BLaER1 (cell line): ENCODE measurements at regions not wholly inside any gene's neighbourhood (a gene's known extent, or its start where the extent isn't known, plus 50 kb on each side); places are given as distances from the start of the nearest gene placed in this dataset.
"Not testable (repeated sequence)": the region's sequence is repeated elsewhere in the genome, so short reads cannot be mapped to it uniquely, and the experiment has no call there.

ENCODE experiments used
- H3K27ac ChIP-seq: shearing (Covaris generic); formaldehyde crosslinking; 2 replicates; pipeline ENCODE4 v1.8.1; 2022
- H3K27me3 ChIP-seq: shearing (Covaris generic); formaldehyde crosslinking; 2 replicates; pipeline ENCODE4 v1.8.1; 2022
- H3K36me3 ChIP-seq: shearing (Covaris generic); formaldehyde crosslinking; 2 replicates; pipeline ENCODE4 v1.8.1; 2022
- H3K4me1 ChIP-seq: shearing (Covaris generic); formaldehyde crosslinking; 2 replicates; pipeline ENCODE4 v1.8.1; 2022
- H3K4me2 ChIP-seq: shearing (Covaris generic); formaldehyde crosslinking; 2 replicates; pipeline ENCODE4 v1.8.1; 2022
- H3K4me3 ChIP-seq: shearing (Covaris generic); formaldehyde crosslinking; 2 replicates; pipeline ENCODE4 v1.8.1; 2022
- H3K9ac ChIP-seq: shearing (Covaris generic); formaldehyde crosslinking; 2 replicates; pipeline ENCODE4 v1.8.1; 2022
- H3K9me3 ChIP-seq: shearing (Covaris generic); formaldehyde crosslinking; 2 replicates; pipeline ENCODE4 v1.8.1; 2022
- H4K20me1 ChIP-seq: shearing (Covaris generic); formaldehyde crosslinking; 2 replicates; pipeline ENCODE4 v1.8.1; 2022
- Cebpa-rat ChIP-seq: shearing (Covaris generic); IDR thresholded peaks from 2 replicates; pipeline ENCODE4 v1.8.1; 2022

DNA sequence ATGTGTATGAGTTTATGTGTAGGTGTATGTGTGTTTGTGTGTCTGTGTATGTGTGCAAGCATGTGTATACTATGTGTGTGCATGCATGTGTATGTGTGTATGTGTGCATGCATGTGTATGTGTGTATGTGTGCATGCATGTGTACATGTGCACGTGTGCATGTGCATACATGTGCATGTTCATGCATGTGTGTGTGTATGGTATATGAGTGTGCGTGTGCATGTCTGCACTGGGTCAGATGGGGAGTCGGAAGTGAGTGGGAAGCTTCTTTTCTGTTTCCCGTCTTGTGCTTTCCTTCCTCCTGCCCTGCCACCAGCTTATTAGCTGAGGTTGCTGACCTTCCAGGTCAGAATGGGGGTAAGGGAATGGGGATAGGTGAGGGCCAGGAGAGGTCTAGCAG lies 174.7 kb downstream of the MAP2K4 start:
- no peak overlapping the region for H3K4me3 ChIP-seq
- H3K27me3 ChIP-seq: no peaks in the 10 kb centered on the region
- no peak for TF ChIP-seq Cebpa-rat
- H3K36me3 ChIP-seq: no peaks in the 10 kb centered on the region
- no peak overlapping the region for H3K4me2 ChIP-seq
- no peaks in the 10 kb centered on the region for H3K9me3 ChIP-seq
- H3K9ac ChIP-seq: no peak overlapping the region
- no peaks in the 10 kb centered on the region for H3K4me1 ChIP-seq
- H3K27ac ChIP-seq: no peak overlapping the region
- no peaks in the 10 kb centered on the region for H4K20me1 ChIP-seq

DNA sequence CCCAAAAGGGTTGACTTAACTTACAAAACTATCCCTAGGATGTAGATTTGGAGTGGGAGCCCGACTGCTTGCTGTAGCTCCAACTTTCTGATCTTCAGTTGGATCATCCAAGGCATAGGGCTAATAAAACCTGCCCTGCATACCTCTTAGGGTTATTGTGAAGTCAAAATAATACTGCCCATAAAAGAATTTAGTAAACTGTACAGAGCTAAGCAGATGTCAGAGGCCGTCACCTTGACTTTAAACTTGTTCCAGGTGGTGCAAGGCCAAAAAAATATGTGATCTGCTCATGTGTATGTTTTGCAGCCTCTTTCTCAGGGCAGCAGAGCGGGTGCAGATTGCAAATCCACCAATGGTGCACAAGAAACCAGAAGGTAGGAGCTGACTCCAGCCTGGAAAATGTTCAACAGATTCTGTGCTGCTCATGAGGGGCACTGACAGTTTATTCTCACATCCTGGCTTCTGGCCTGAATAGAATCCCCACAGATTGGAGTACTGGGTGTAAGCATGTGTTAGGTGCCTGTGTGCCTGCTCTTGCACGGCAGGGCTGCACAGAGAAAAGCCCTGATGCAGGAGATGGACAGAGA lies 180.7 kb downstream of the MAP2K4 start:
- TF ChIP-seq Cebpa-rat: no peak
- Histone ChIP-seq H3K36me3 (no peaks in the 10 kb centered on the region), H3K27me3 (no peaks in the 10 kb centered on the region), H3K9ac (no peak overlapping the region), H3K9me3 (no peaks in the 10 kb centered on the region; the same call in 1 of the 2 replicates), H3K4me3 (no peak overlapping the region), H3K4me1 (no peaks in the 10 kb centered on the region), H3K27ac (no peak overlapping the region), H3K4me2 (no peak overlapping the region), H4K20me1 (no peaks in the 10 kb centered on the region)

DNA sequence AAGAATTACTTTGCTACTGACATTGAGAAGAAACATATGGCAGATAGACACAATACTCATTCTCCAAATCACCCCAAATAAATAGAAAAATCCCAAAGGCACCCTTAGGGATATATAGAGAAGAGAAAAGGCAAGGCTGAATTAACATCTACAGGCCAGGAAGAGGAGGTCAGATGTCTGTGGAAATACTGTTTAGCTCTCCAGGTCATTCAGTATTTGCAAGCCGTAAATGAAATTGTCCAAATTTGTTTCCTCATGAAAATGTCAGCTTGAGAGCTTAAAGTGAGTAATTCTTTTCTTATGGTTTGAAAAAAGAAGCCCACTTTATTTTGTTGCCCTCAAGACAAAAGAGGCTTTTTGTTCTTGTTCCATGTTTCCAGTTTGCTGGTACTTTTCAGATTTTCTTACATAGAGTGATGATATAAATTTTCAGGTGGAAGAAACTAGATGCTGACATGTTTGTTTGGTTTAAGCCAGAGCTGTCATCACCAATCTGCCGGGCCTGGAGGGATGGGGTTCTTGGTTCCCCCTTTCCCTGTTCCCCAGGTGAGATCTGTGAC lies 189.0 kb downstream of the MAP2K4 start:
- TF ChIP-seq Cebpa-rat: no peak
- Histone ChIP-seq H3K27me3 (no peaks in the 10 kb centered on the region), H3K4me1 (no peaks in the 10 kb centered on the region), H3K36me3 (no peaks in the 10 kb centered on the region), H4K20me1 (no peaks in the 10 kb centered on the region), H3K9me3 (no peaks in the 10 kb centered on the region), H3K9ac (no peak overlapping the region), H3K4me2 (no peak overlapping the region), H3K27ac (no peak overlapping the region), H3K4me3 (no peak overlapping the region)

DNA sequence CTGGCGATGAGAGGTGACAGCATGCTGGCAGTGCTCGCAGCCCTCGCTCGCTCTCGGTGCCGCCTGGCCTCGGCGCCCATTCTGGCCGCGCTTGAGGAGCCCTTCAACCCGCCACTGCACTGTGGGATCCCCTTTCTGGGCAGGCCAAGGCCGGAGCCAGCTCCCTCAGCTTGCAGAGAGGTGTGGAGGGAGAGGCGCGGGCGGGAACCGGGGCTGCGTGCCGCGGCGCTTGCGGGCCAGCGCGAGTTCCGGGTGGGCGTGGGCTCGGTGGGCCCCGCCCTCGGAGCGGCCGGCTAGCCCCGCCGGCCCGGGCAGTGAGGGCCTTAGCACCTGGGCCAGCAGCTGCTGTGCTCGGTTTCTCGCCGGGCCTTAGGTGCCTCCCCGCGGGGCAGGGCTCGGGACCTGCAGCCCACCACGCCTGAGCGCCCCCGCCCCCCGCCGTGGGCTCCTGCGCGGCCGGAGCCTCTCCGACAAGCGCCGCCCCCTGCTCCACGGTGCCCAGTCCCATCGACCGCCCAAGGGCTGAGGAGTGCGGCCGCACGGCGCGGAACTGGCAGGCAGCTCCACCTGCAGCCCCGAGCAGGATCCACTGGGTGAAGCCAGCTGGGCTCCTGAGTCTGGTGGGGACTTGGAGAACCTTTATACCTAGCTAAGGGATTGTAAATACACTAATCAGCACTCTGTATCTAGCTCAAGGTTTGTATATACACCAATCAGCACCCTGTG lies 200.2 kb downstream of the MAP2K4 start:
- peaks cover 20% of the 10 kb centered on the region for H3K9me3 ChIP-seq
- H4K20me1 ChIP-seq, H3K4me3 ChIP-seq, H3K27ac ChIP-seq, H3K9ac ChIP-seq, H3K27me3 ChIP-seq, H3K36me3 ChIP-seq, H3K4me1 ChIP-seq, H3K4me2 ChIP-seq: not testable (repeated sequence)

DNA sequence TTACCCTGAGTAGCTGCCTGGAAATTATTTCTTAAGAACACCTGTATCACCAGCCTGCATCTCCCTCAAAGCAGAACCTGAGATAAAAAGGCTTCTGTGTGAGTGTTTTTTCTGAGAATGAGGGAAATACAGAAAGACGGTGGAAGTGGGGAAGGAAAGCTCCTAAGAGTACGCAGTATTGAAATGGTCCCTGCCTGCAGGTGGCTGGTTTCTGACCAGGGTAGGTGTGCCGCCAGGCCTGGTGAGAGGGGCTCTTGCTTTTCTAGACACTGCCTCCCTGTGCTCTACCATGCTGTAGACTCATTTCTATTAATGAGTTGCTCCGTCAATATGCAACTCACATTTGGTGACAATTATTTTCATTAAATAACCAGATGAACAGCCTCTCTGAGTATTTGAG lies 201.7 kb downstream of the MAP2K4 start:
- Histone ChIP-seq H3K4me3 (no peak overlapping the region), H3K9me3 (peaks cover 20% of the 10 kb centered on the region), H3K27ac (no peak overlapping the region), H3K4me1 (peaks cover 8% of the 10 kb centered on the region; the same call in 1 of the 2 replicates), H3K9ac (no peak overlapping the region), H3K36me3 (no peaks in the 10 kb centered on the region), H3K4me2 (peak overlapping the region; percentile 44; the same call in 1 of the 2 replicates), H3K27me3 (no peaks in the 10 kb centered on the region), H4K20me1 (no peaks in the 10 kb centered on the region)
- no peak for TF ChIP-seq Cebpa-rat

DNA sequence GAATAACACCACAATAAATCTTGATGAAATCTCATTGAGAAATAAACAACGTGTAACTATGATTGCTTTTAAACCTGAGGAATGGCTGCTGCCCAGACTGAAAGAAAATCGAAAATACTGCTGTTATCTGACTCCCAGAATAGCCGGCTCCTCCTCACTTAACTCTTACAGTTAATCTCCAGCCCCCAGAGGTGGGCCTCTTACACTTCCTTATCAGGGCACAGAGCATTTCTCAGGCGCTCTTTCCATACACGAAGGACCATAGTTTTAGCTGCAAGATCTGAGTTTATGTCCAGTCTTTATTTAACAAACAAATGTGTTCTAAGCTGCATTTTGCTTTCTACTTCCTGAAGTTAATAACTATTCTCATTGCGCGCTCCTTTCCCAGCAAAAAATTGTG lies 206.9 kb downstream of the MAP2K4 start:
- H3K4me2 ChIP-seq: no peak overlapping the region
- no peak for TF ChIP-seq Cebpa-rat
- H3K9me3 ChIP-seq: 0 out of 2 replicates have a peak, but pooled peaks cover 2% of the 10 kb centered on the region
- H3K27ac ChIP-seq: no peak overlapping the region
- H3K4me3 ChIP-seq: no peak overlapping the region
- H3K27me3 ChIP-seq: no peaks in the 10 kb centered on the region
- 0 out of 2 replicates have a peak, but pooled peaks cover 5% of the 10 kb centered on the region for H3K4me1 ChIP-seq
- H3K9ac ChIP-seq: no peak overlapping the region
- H3K36me3 ChIP-seq: no peaks in the 10 kb centered on the region
- no peaks in the 10 kb centered on the region for H4K20me1 ChIP-seq

DNA sequence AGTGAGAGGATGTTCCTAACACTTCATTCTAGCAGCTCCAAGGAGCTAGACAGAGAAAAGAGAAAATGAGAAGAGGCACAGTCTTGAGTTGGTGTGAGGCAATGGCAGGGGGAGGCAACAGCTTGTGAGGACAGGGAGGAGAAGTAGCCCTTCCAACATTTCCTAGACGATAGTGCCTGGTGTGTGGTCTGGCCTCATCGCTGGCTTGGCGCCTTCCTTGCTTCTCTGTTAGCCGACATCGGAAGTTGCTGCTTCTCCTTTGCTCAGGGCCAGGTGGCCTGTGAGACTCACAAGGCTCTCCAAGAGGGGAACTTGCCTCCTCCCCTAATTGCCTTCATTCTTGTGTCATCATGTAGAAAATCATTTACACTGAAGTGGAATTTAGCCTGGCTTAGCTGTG lies 208.7 kb downstream of the MAP2K4 start:
- Histone ChIP-seq H3K4me2 (no peak overlapping the region), H3K27ac (no peak overlapping the region), H4K20me1 (no peaks in the 10 kb centered on the region), H3K4me1 (0 out of 2 replicates have a peak, but pooled peaks cover 5% of the 10 kb centered on the region), H3K9ac (no peak overlapping the region), H3K4me3 (no peak overlapping the region), H3K27me3 (no peaks in the 10 kb centered on the region), H3K9me3 (no peaks in the 10 kb centered on the region), H3K36me3 (no peaks in the 10 kb centered on the region)
- no peak for TF ChIP-seq Cebpa-rat

DNA sequence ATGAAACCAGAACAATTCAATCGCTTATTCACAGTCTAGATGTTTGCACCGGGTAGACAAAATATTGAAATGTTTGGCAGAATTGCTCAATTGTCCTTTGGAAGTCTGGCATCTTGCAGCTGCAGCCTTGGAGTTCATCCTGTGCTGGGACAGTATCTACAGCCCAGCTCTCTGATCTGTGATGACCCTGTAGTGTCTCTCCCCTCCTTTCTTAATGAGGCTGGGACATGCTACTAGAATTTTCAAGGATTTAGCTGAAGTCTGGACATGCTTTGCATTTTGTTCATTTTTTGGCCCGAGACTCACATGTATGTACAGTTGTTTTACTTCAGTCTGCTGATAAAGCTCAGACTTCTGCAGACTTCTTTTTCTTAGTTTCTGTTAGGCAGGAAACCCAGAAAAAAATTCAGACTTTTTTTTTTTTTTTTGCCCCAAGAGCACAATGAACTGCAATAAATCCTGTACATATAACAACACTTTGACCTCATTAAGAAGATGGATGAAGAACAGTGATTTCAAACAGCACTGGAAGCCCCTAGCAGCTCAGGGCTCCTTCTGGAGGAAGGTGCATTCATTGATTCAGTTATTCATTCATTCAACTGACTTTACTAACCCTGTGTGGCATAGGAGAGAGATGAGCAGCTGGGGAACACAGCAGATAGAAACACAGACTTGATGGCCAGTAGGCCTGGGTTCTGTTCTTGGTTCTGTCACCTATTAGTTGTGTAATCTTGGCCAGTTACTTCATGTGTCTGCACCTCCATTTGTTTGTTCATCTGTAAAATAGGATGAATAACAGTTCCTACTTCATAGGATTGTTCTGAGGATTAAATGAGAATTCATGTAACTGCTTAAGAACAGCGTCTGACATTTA lies 210.0 kb downstream of the MAP2K4 start:
- H3K9ac ChIP-seq: no peak overlapping the region
- H3K4me1 ChIP-seq: 0 out of 2 replicates have a peak, but pooled peaks cover 5% of the 10 kb centered on the region
- H4K20me1 ChIP-seq: no peaks in the 10 kb centered on the region
- H3K36me3 ChIP-seq: no peaks in the 10 kb centered on the region
- no peak overlapping the region for H3K4me2 ChIP-seq
- no peaks in the 10 kb centered on the region for H3K9me3 ChIP-seq
- H3K27ac ChIP-seq: no peak overlapping the region
- TF ChIP-seq Cebpa-rat: no peak
- H3K4me3 ChIP-seq: no peak overlapping the region
- no peaks in the 10 kb centered on the region for H3K27me3 ChIP-seq

DNA sequence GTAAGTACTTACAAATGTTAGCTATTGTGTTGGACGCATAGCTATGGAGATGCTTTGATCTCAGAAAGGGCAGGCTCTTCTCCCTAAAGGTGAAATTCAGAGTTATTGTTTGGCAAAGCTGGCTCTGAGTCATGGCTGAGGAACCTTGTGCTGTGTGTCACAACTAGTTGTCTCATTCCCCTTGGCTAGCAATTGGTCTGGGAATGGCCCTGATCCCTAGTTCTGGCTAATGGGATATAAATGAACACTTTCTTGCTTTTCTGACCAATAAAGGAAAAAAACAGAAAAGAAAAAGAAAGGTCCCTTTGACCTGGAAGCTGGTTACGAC lies 210.6 kb downstream of the MAP2K4 start:
- H3K27me3 ChIP-seq: no peaks in the 10 kb centered on the region
- H3K4me2 ChIP-seq: no peak overlapping the region
- no peak overlapping the region for H3K27ac ChIP-seq
- TF ChIP-seq Cebpa-rat: no peak
- no peaks in the 10 kb centered on the region for H3K9me3 ChIP-seq
- no peaks in the 10 kb centered on the region for H4K20me1 ChIP-seq
- peaks cover 5% of the 10 kb centered on the region; the same call in 1 of the 2 replicates for H3K4me1 ChIP-seq
- H3K9ac ChIP-seq: no peak overlapping the region
- no peak overlapping the region for H3K4me3 ChIP-seq
- no peaks in the 10 kb centered on the region for H3K36me3 ChIP-seq

DNA sequence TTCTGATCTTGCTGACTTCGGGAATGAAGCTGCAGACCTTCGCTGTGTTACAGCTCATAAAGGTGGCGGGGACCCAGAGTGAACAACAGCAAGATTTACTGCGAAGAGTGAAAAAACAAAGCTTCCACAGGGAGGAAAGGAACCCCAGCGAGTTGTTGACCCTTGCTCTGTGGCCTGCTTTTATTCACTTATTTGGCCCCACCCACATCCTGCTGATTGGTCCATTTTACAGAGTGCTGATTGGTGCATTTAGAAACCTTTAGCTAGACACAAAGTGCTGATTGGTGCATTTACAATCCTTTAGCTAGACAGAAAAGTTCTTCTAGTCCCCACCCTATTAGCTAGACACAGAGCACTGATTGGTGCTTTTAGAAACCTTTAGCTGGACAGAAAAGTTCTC lies 218.3 kb downstream of the MAP2K4 start:
- not testable (repeated sequence) for H3K4me2 ChIP-seq, H4K20me1 ChIP-seq, H3K4me3 ChIP-seq, H3K27ac ChIP-seq, H3K36me3 ChIP-seq, H3K27me3 ChIP-seq, H3K9me3 ChIP-seq, H3K4me1 ChIP-seq, H3K9ac ChIP-seq
